ENCODE measurements at regions not wholly inside any gene's neighbourhood (a gene's known extent, or its start where the extent isn't known, plus 50 kb on each side); places are given as distances from the start of the nearest gene placed in this dataset.

DNA sequence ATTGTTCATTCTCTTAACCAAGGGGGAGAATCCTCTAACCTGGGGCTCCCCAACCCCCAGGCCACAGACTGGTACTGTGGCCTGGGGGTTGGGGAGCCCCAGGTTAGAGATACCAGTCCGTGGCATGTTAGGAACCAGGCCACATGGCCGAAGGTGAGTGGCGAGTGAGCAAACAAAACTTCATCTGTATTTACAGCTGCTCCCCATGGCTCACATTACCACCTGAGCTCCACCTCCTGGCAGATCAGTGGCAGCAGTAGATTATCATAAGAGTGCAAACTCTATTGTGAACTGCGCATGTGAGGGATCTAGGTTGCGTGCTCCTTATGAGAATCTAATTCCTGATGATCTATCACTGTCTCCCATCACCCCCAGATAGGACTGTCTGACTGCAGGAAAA, 957.2 kb upstream of the PRKX start:
- no peaks in the 10 kb centered on the region for H4K20me1 ChIP-seq (ENCODE audit: insufficient read depth, low read length)
- H3K36me3 ChIP-seq (ENCODE audit: insufficient read depth, low read length) = no peaks in the 10 kb centered on the region
- H2AFZ ChIP-seq (ENCODE audit: low read length) = no peak overlapping the region
- H3K9me2 ChIP-seq (ENCODE audit: low read depth, low read length) = no peaks in the 10 kb centered on the region
- H3K79me2 ChIP-seq (ENCODE audit: insufficient read depth, low read length) = no peaks in the 10 kb centered on the region
- H3K4me1 ChIP-seq (ENCODE audit: insufficient read depth, low read length, severe bottlenecking) = no peaks in the 10 kb centered on the region
- no peak overlapping the region for H3K9ac ChIP-seq (ENCODE audit: low read length)
- no peaks in the 10 kb centered on the region for H3K9me3 ChIP-seq (ENCODE audit: low read length)
- no peak for TF ChIP-seq EZH2 (IDR thresholded peaks at IDR 0.05; ENCODE audit: borderline replicate concordance, low read length)
- no peaks in the 10 kb centered on the region for H3F3A ChIP-seq (ENCODE audit: insufficient read depth, low read length)
- no peak overlapping the region for H3K4me2 ChIP-seq (ENCODE audit: low read length)
- no peaks in the 10 kb centered on the region for H3K27me3 ChIP-seq (ENCODE audit: insufficient read depth, low read length)
- no peak overlapping the region for H3K4me3 ChIP-seq (ENCODE audit: low read depth, low read length, poor library complexity, severe bottlenecking)
- no peak overlapping the region for H3K27ac ChIP-seq (ENCODE audit: low read depth, low read length, poor library complexity, severe bottlenecking)

DNA sequence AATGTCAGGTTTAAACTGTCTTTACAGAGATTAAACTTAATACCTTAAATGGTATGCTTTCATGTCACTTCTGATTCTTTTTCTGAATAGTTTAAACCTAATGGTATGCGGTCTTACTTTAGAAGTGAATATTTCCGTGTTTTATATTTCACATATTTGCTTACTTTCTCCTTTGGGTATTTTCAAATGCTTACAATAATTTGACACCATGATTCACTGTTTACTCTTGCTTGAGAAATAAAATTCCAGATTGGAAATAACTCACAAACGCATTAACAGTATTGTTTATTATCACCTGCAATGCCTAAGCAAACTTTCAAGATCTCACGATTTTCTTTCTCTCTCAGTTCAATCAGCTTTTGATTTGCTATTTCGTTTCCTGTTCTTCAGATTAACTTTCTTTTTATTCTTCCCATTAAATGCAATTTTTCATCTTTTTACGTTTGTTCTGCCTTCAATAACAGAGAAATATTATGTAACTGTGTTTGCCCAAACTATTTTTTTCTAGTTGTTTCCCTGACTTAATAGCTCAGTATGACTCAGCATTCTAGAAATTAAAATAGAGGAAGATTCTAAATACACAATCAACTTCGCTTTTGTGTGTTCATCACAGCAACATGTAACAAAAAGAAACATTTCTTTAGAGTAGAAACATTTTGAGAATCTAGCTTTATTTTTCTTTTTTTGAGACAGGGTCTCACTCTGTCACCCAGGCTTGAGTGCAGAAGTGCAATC, 955.5 kb upstream of the PRKX start:
- Histone ChIP-seq H3F3A (ENCODE audit: insufficient read depth, low read length) (no peaks in the 10 kb centered on the region), H3K4me3 (ENCODE audit: low read depth, low read length, poor library complexity, severe bottlenecking) (no peak overlapping the region), H2AFZ (ENCODE audit: low read length) (no peak overlapping the region), H3K9ac (ENCODE audit: low read length) (no peak overlapping the region), H3K27me3 (ENCODE audit: insufficient read depth, low read length) (no peaks in the 10 kb centered on the region), H3K4me2 (ENCODE audit: low read length) (no peak overlapping the region), H3K4me1 (ENCODE audit: insufficient read depth, low read length, severe bottlenecking) (no peaks in the 10 kb centered on the region), H3K36me3 (ENCODE audit: insufficient read depth, low read length) (no peaks in the 10 kb centered on the region), H3K79me2 (ENCODE audit: insufficient read depth, low read length) (no peaks in the 10 kb centered on the region), H3K9me3 (ENCODE audit: low read length) (no peaks in the 10 kb centered on the region), H3K27ac (ENCODE audit: low read depth, low read length, poor library complexity, severe bottlenecking) (no peak overlapping the region), H4K20me1 (ENCODE audit: insufficient read depth, low read length) (no peaks in the 10 kb centered on the region), H3K9me2 (ENCODE audit: low read depth, low read length) (no peaks in the 10 kb centered on the region)
- no peak for TF ChIP-seq EZH2 (IDR thresholded peaks at IDR 0.05; ENCODE audit: borderline replicate concordance, low read length)
- TF ChIP-seq, protein P1, sequence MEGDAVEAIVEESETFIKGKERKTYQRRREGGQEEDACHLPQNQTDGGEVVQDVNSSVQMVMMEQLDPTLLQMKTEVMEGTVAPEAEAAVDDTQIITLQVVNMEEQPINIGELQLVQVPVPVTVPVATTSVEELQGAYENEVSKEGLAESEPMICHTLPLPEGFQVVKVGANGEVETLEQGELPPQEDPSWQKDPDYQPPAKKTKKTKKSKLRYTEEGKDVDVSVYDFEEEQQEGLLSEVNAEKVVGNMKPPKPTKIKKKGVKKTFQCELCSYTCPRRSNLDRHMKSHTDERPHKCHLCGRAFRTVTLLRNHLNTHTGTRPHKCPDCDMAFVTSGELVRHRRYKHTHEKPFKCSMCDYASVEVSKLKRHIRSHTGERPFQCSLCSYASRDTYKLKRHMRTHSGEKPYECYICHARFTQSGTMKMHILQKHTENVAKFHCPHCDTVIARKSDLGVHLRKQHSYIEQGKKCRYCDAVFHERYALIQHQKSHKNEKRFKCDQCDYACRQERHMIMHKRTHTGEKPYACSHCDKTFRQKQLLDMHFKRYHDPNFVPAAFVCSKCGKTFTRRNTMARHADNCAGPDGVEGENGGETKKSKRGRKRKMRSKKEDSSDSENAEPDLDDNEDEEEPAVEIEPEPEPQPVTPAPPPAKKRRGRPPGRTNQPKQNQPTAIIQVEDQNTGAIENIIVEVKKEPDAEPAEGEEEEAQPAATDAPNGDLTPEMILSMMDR (IDR thresholded peaks at IDR 0.05; ENCODE audit: low read length) = no peak

DNA sequence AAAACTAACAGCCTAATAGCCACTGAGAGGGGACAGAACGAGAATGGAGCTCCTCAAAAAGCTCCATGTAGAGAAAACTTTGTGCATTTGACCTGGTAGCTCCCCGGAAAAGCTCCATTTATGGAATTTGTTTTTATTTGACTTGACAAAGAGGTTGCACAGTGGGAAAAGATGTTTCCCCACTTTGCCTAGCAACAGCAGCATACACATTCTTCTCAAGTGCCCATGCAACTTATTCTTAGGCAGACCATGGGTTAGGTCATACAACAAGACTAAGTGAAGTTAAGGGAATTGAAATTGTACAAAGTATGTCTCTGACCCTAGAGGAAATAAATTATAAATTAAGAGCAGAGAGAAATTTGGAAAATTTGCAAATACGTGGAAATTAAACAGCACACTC, 949.6 kb upstream of the PRKX start:
- no peaks in the 10 kb centered on the region for H3K79me2 ChIP-seq (ENCODE audit: insufficient read depth, low read length)
- no peak for TF ChIP-seq EZH2 (IDR thresholded peaks at IDR 0.05; ENCODE audit: borderline replicate concordance, low read length)
- H3K4me3 ChIP-seq (ENCODE audit: low read depth, low read length, poor library complexity, severe bottlenecking) = no peak overlapping the region
- no peaks in the 10 kb centered on the region for H3K9me2 ChIP-seq (ENCODE audit: low read depth, low read length)
- no peak overlapping the region for H3K4me2 ChIP-seq (ENCODE audit: low read length)
- H3K9me3 ChIP-seq (ENCODE audit: low read length) = no peaks in the 10 kb centered on the region
- no peak overlapping the region for H3K9ac ChIP-seq (ENCODE audit: low read length)
- H3K4me1 ChIP-seq (ENCODE audit: insufficient read depth, low read length, severe bottlenecking) = no peaks in the 10 kb centered on the region
- no peaks in the 10 kb centered on the region for H3F3A ChIP-seq (ENCODE audit: insufficient read depth, low read length)
- no peak overlapping the region for H3K27ac ChIP-seq (ENCODE audit: low read depth, low read length, poor library complexity, severe bottlenecking)
- H2AFZ ChIP-seq (ENCODE audit: low read length) = no peak overlapping the region
- H4K20me1 ChIP-seq (ENCODE audit: insufficient read depth, low read length) = no peaks in the 10 kb centered on the region
- H3K36me3 ChIP-seq (ENCODE audit: insufficient read depth, low read length) = no peaks in the 10 kb centered on the region
- H3K27me3 ChIP-seq (ENCODE audit: insufficient read depth, low read length) = no peaks in the 10 kb centered on the region

DNA sequence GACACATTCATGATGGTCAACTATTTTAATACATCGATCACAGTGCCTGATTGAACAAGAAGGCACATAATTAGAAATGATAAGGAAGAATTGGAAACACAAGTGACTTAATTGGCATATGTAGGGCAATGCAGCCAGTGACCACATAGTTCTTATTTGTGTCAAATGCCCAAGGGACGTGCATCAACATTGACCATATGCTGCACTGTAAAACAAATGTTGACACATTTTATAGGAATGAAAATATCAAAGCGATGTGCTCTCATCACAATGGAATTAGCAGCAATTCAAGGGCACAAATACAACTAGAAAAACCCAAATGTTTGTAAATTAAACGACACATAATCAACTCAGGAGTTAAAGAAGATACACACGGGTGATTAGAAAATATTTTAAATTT, 948.3 kb upstream of the PRKX start:
- no peaks in the 10 kb centered on the region for H3K4me1 ChIP-seq (ENCODE audit: insufficient read depth, low read length, severe bottlenecking)
- H3K4me2 ChIP-seq (ENCODE audit: low read length) = no peak overlapping the region
- TF ChIP-seq EZH2 (IDR thresholded peaks at IDR 0.05; ENCODE audit: borderline replicate concordance, low read length) = no peak
- TF ChIP-seq, protein P1 (IDR thresholded peaks at IDR 0.05; ENCODE audit: low read length) = no peak
- H3F3A ChIP-seq (ENCODE audit: insufficient read depth, low read length) = no peaks in the 10 kb centered on the region
- no peak overlapping the region for H3K27ac ChIP-seq (ENCODE audit: low read depth, low read length, poor library complexity, severe bottlenecking)
- no peaks in the 10 kb centered on the region for H3K9me3 ChIP-seq (ENCODE audit: low read length)
- H3K79me2 ChIP-seq (ENCODE audit: insufficient read depth, low read length) = no peaks in the 10 kb centered on the region
- no peaks in the 10 kb centered on the region for H3K27me3 ChIP-seq (ENCODE audit: insufficient read depth, low read length)
- H2AFZ ChIP-seq (ENCODE audit: low read length) = no peak overlapping the region
- H4K20me1 ChIP-seq (ENCODE audit: insufficient read depth, low read length) = no peaks in the 10 kb centered on the region
- H3K9me2 ChIP-seq (ENCODE audit: low read depth, low read length) = no peaks in the 10 kb centered on the region
- no peaks in the 10 kb centered on the region for H3K36me3 ChIP-seq (ENCODE audit: insufficient read depth, low read length)
- no peak overlapping the region for H3K4me3 ChIP-seq (ENCODE audit: low read depth, low read length, poor library complexity, severe bottlenecking)
- no peak overlapping the region for H3K9ac ChIP-seq (ENCODE audit: low read length)

Measured in OCI-LY1 (cell line).